DND-41 (cell line): ENCODE measurements at regions not wholly inside any gene's neighbourhood (a gene's known extent, or its start where the extent isn't known, plus 50 kb on each side); places are given as distances from the start of the nearest gene placed in this dataset.

ENCODE experiments used
- ATAC-seq: fragments of 200-7000 bp; cut with Tn5 transposase; 3 replicates; pipeline ENCODE4 v1.9.1; 2021; ENCODE audit warnings: low read depth; ENCODE audit not compliant: insufficient read depth
- DNase-seq: peaks from one replicate; pipeline ENCODE4 v3.0.0-alpha.2; 2020
- H2AFZ ChIP-seq: 2 replicates; pipeline ENCODE4 v1.6.0; 2012; ENCODE audit warnings: low read depth, low read length
- H3K27ac ChIP-seq: 2 replicates; pipeline ENCODE4 v1.5.1; 2012; ENCODE audit warnings: low read length, inconsistent platforms
- H3K27me3 ChIP-seq: fragments of 200-600 bp; sonication (generic); 2 replicates; pipeline ENCODE4 v1.6.0; 2012; ENCODE audit warnings: low read length, mild to moderate bottlenecking, inconsistent platforms; ENCODE audit not compliant: insufficient read depth, poor library complexity
- H3K36me3 ChIP-seq: 2 replicates; pipeline ENCODE4 v1.5.1; 2012; ENCODE audit warnings: low read length, inconsistent platforms; ENCODE audit not compliant: insufficient read depth
- H3K4me1 ChIP-seq: 2 replicates; pipeline ENCODE4 v1.5.1; 2012; ENCODE audit warnings: mild to moderate bottlenecking, low read length; ENCODE audit not compliant: insufficient read depth
- H3K4me2 ChIP-seq: 2 replicates; pipeline ENCODE4 v1.6.0; 2012; ENCODE audit warnings: mild to moderate bottlenecking, moderate library complexity, low read length, inconsistent platforms; ENCODE audit not compliant: insufficient read depth
- H3K4me3 ChIP-seq, 2 experiments: fragments of 200-600 bp in 1 of 2; shearing (Covaris generic) in 1 of 2; 2 replicates each; pipeline ENCODE4 v1.5.1; 2012 to 2016; ENCODE audit warnings: inconsistent platforms in 2 of 2, low read length in 2 of 2, mild to moderate bottlenecking in 2 of 2, low read depth in 1 of 2, moderate library complexity in 1 of 2
- H3K79me2 ChIP-seq: 2 replicates; pipeline ENCODE4 v1.6.0; 2012; ENCODE audit warnings: low read length, inconsistent platforms; ENCODE audit not compliant: insufficient read depth
- H3K9ac ChIP-seq: 2 replicates; pipeline ENCODE4 v1.6.0; 2012; ENCODE audit warnings: low read depth, mild to moderate bottlenecking, inconsistent platforms, low read length, moderate library complexity
- H3K9me3 ChIP-seq: 2 replicates; pipeline ENCODE4 v1.5.1; 2012; ENCODE audit warnings: low read length, moderate library complexity, mild to moderate bottlenecking, inconsistent platforms; ENCODE audit not compliant: insufficient read depth, severe bottlenecking
- H4K20me1 ChIP-seq: 2 replicates; pipeline ENCODE4 v1.6.0; 2012; ENCODE audit warnings: low read length; ENCODE audit not compliant: insufficient read depth
- EZH2 ChIP-seq: IDR thresholded peaks from 3 replicates; pipeline ENCODE4 v1.6.1; 2012; ENCODE audit warnings: borderline replicate concordance, low read depth, mild to moderate bottlenecking, moderate library complexity, low read length, inconsistent platforms; ENCODE audit not compliant: severe bottlenecking
- TF ChIP-seq, protein P1 (sequence below): IDR thresholded peaks from 2 replicates; pipeline ENCODE4 v1.5.1; 2012; ENCODE audit warnings: borderline replicate concordance, low read length, moderate library complexity, mild to moderate bottlenecking; ENCODE audit not compliant: poor library complexity, severe bottlenecking; ENCODE audit errors: extremely low read depth

DNA sequence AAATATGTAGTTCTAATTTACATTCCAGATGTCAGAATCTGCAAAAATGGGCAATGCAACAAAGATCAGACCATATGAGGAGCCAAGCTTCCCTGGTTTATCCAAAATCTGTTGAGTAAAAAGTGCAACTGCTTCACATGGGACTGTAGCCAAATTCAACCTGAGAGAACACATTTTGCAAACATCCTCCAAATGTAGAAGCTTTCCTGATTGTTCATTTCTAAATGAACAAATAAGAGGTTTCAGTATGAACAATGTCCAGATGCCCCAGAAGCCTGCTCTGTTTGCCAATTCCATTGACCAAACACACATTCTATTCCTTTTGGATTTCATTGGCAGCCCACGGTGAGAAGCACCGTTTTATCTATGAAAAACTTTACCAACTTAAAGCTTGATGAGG is 117.9 kb upstream of the OSR1 start:
- Histone ChIP-seq H3K79me2 (no peaks in the 10 kb centered on the region), H3K9ac (no peak overlapping the region), H2AFZ (no peak overlapping the region), H3K4me3 (no peak overlapping the region), H3K4me1 (peaks cover 18% of the 10 kb centered on the region), H4K20me1 (peaks cover 8% of the 10 kb centered on the region; the same call in 1 of the 2 replicates), H3K36me3 (no peaks in the 10 kb centered on the region), H3K9me3 (no peaks in the 10 kb centered on the region), H3K27ac (no peak overlapping the region), H3K27me3 (peaks cover 30% of the 10 kb centered on the region), H3K4me2 (no peak overlapping the region)
- TF ChIP-seq EZH2 = no peak
- TF ChIP-seq, protein P1, sequence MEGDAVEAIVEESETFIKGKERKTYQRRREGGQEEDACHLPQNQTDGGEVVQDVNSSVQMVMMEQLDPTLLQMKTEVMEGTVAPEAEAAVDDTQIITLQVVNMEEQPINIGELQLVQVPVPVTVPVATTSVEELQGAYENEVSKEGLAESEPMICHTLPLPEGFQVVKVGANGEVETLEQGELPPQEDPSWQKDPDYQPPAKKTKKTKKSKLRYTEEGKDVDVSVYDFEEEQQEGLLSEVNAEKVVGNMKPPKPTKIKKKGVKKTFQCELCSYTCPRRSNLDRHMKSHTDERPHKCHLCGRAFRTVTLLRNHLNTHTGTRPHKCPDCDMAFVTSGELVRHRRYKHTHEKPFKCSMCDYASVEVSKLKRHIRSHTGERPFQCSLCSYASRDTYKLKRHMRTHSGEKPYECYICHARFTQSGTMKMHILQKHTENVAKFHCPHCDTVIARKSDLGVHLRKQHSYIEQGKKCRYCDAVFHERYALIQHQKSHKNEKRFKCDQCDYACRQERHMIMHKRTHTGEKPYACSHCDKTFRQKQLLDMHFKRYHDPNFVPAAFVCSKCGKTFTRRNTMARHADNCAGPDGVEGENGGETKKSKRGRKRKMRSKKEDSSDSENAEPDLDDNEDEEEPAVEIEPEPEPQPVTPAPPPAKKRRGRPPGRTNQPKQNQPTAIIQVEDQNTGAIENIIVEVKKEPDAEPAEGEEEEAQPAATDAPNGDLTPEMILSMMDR = no peak
- DNase-seq = no peak
- no peak for ATAC-seq

DNA sequence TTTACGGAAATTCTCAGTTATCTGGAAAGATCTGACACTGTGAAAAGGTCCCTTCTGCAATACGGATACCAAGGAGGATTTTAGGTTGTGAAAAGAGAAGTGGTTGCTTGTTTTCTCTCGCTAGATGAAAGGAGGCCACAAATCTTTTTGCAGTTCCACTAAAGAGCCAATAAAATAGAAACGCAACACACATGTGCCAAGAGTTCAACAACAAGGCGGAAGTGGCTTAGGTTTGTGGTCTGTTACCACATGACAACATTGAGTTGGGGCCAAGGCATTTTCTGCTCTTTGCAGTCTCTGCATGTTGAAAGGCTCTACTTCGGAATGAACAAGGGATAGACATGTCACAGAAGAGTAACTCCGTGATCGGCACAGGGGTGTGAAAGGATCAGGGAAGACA is 115.7 kb upstream of the OSR1 start:
- Histone ChIP-seq H3K4me1 (peaks cover 18% of the 10 kb centered on the region), H3K4me2 (0 out of 2 replicates have a peak overlapping the region, but pooled peaks have one; percentile 13), H3K27me3 (peaks cover 35% of the 10 kb centered on the region), H4K20me1 (peaks cover 8% of the 10 kb centered on the region; the same call in 1 of the 2 replicates), H3K27ac (no peak overlapping the region), H3K9ac (no peak overlapping the region), H3K36me3 (no peaks in the 10 kb centered on the region), H3K4me3 (no peak overlapping the region), H2AFZ (no peak overlapping the region), H3K79me2 (no peaks in the 10 kb centered on the region), H3K9me3 (no peaks in the 10 kb centered on the region)
- DNase-seq (peak; percentile 82), ATAC-seq (peak; percentile 99)
- TF ChIP-seq, protein P1 = no peak
- no peak for TF ChIP-seq EZH2

DNA sequence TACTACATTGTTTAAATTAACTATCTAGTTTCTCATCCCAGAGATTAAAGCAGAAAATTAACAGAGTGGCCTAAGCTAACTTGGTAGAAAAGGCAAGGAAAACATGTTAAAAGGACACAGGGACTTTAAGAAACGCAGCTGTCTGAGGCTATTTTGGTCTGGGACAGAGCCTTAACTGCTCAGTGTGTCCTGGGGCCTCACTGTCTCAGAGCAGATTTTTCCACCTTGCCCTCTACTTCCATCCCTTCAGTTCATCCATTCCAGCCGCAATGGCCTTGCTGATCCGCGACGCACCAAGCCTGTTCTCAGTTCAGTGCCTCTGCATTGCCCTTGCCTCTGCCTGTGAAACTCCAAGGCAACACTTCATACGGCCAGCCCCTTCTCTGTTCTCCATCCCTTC is 114.9 kb upstream of the OSR1 start:
- DNase-seq (no peak), ATAC-seq (no peak)
- TF ChIP-seq EZH2 = no peak
- TF ChIP-seq, protein P1 = no peak
- Histone ChIP-seq H3K27me3 (peaks cover 38% of the 10 kb centered on the region), H3K79me2 (no peaks in the 10 kb centered on the region), H3K4me2 (no peak overlapping the region), H3K9me3 (no peaks in the 10 kb centered on the region), H3K4me3 (no peak overlapping the region), H2AFZ (no peak overlapping the region), H3K9ac (no peak overlapping the region), H3K36me3 (no peaks in the 10 kb centered on the region), H3K27ac (no peak overlapping the region), H4K20me1 (peaks cover 8% of the 10 kb centered on the region; the same call in 1 of the 2 replicates), H3K4me1 (peaks cover 18% of the 10 kb centered on the region)
